IPS DF 6.9 (cell line): ENCODE measurements at regions not wholly inside any gene's neighbourhood (a gene's known extent, or its start where the extent isn't known, plus 50 kb on each side); places are given as distances from the start of the nearest gene placed in this dataset.

Experiments
- DNase-seq: peaks from one replicate; pipeline ENCODE4 v3.0.0-alpha.2; 2013; ENCODE audit warnings: low read depth, low spot score
- H3K27ac ChIP-seq: one replicate; pipeline ENCODE4 v1.5.1; 2013; ENCODE audit warnings: low read length, control low read depth
- H3K27me3 ChIP-seq: 2 replicates; pipeline ENCODE4 v1.6.1; 2013; ENCODE audit warnings: mild to moderate bottlenecking, low read length; ENCODE audit not compliant: control insufficient read depth, insufficient read depth
- H3K36me3 ChIP-seq: 2 replicates; pipeline ENCODE4 v1.6.1; 2013; ENCODE audit warnings: low read length; ENCODE audit not compliant: control insufficient read depth, insufficient read depth
- H3K4me1 ChIP-seq: 2 replicates; pipeline ENCODE4 v1.6.1; 2013; ENCODE audit warnings: low read length; ENCODE audit not compliant: control insufficient read depth, insufficient read depth
- H3K4me3 ChIP-seq: 2 replicates; pipeline ENCODE4 v1.5.1; 2013; ENCODE audit warnings: mild to moderate bottlenecking, low read length
- H3K9me3 ChIP-seq: 2 replicates; pipeline ENCODE4 v1.6.1; 2013; ENCODE audit warnings: low read length, inconsistent platforms; ENCODE audit not compliant: control insufficient read depth, insufficient read depth
- WGBS: extraction: QIAGEN DNeasy Blood & Tissue Kit; methylation state at CpG from one replicate; pipeline ENCODE4 v1.1.7; 2013; ENCODE audit warnings: mixed read lengths, missing lambda C conversion rate; ENCODE audit not compliant: insufficient read length, insufficient coverage; 5-methylcytosine and 5-hydroxymethylcytosine counted together

DNA sequence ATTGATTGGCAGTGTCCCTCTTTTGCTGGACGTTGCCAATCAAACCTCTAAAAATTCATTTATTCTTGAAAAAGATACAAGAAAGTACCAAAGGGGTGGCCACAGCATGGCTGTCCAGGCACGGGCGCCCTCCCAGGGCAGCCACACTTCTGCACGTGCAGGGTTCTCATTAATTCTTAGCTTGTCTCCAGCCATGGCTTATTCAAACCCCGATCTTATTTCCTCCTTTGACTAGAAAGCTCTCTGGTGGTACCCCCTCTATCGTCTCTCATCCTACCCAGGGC, 123.9 kb downstream of the CTTN start:
- no peaks in the 10 kb centered on the region for H3K9me3 ChIP-seq
- no peak overlapping the region for H3K4me3 ChIP-seq
- no peaks in the 10 kb centered on the region for H3K27me3 ChIP-seq
- peaks cover 19% of the 10 kb centered on the region for H3K4me1 ChIP-seq
- WGBS: no CpG with 5 or more reads among the region's 6 CpGs
- DNase-seq: no peak
- no peak overlapping the region for H3K27ac ChIP-seq
- no peaks in the 10 kb centered on the region for H3K36me3 ChIP-seq

- no peaks in the 10 kb centered on the region for H3K27me3 ChIP-seq
- no peak for DNase-seq
- no peaks in the 10 kb centered on the region for H3K36me3 ChIP-seq
- H3K4me3 ChIP-seq: no peak overlapping the region
- H3K4me1 ChIP-seq: peaks cover 19% of the 10 kb centered on the region
- no peaks in the 10 kb centered on the region for H3K9me3 ChIP-seq
- H3K27ac ChIP-seq: no peak overlapping the region
- no CpG with 5 or more reads among the region's 26 CpGs for WGBS
These were observed 124.4 kb downstream of the CTTN start for GRCh38 chr11:70522593-70523311.

- Histone ChIP-seq H3K4me3 (no peak overlapping the region), H3K27me3 (no peaks in the 10 kb centered on the region), H3K9me3 (no peaks in the 10 kb centered on the region), H3K36me3 (no peaks in the 10 kb centered on the region), H3K27ac (no peak overlapping the region), H3K4me1 (peaks cover 19% of the 10 kb centered on the region)
- WGBS: no CpG with 5 or more reads among the region's 15 CpGs
- DNase-seq: no peak
These were observed 125.2 kb downstream of the CTTN start for GRCh38 chr11:70523384-70524095.

DNA sequence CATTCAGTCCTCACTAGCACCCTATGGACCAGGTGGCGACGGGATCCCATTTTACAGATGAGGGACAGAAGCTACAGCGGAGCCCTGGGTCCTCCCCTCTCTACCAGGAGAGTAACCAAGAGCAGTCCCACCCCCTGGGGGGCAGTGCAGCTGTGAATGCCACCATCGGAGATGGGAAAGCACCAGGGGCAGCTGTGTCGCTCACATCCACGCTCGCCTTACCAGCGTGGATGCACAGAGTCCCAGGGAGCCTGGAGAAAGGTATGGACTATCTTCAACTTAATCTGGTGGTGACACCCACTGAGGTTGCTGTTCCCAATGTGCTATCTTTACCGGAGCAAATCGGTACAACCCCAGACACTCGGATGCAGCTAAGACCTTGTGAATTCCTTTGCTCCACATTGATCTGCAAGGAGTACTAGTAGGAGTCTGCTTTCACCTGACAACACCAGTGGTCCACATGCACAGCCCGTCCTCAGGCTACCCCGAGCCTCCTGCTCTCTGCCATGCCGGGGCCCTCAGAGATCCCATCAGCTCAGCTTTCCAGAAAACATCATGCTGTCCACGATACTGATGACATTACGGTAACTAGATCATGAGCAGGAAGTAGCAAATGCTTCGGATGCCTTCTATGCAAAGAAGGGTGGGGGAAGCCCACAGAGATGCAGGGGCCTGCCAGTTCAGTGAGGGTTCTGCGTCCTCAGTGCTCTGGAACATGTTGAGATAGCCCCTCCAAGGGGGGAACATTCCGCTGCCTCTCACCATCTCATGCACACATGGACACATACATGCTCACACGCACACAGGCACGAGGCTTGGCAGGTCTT, 126.0 kb downstream of the CTTN start:
- peaks cover 19% of the 10 kb centered on the region for H3K4me1 ChIP-seq
- no peak for DNase-seq
- no peaks in the 10 kb centered on the region for H3K36me3 ChIP-seq
- no CpG with 5 or more reads among the region's 21 CpGs for WGBS
- H3K27ac ChIP-seq: no peak overlapping the region
- H3K9me3 ChIP-seq: no peaks in the 10 kb centered on the region
- H3K4me3 ChIP-seq: no peak overlapping the region
- no peaks in the 10 kb centered on the region for H3K27me3 ChIP-seq

DNA sequence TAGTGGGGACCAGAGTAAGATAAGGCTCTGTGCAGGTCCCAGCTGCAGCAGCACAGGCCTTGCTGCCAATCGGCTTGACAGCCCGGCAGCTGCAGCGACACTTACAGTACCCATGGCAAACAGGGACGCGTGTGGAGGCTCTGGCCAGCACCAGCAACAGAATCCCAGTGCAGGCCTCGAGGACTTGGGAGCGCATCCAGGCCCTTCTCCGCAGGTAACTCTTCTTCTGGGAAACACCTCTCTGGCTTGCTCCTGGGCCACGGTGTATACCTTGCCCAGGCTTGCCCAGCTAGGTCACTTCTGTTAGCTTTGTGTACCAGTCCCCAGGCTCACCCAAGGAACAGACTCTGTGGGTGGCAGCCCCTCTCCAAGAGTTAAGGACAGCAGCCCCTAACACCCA, 126.7 kb downstream of the CTTN start:
- no peak overlapping the region for H3K27ac ChIP-seq
- DNase-seq: no peak
- no CpG with 5 or more reads among the region's 9 CpGs for WGBS
- no peaks in the 10 kb centered on the region for H3K36me3 ChIP-seq
- no peaks in the 10 kb centered on the region for H3K9me3 ChIP-seq
- H3K27me3 ChIP-seq: no peaks in the 10 kb centered on the region
- no peak overlapping the region for H3K4me3 ChIP-seq
- peaks cover 19% of the 10 kb centered on the region for H3K4me1 ChIP-seq

DNA sequence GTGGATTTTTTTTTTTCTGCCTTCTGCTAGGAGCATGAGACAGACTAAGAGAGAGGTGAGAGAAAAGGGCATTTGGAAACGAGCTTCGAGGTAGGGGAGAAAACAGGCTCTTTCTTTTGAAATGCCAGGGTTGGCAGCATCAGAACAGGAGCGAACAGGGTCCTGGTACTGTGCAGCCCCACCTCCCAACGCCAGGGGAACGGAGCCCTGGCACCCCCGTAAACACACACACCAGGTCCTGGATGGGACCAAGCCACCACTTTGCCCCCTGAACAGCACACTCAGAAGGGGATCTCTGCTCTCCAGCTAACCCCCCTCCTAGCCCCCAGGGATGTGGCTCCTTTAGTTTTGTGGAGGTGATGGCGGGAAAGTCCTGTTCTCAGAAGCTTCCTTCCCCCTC, 127.1 kb downstream of the CTTN start:
- WGBS: no CpG with 5 or more reads among the region's 7 CpGs
- no peaks in the 10 kb centered on the region for H3K27me3 ChIP-seq
- H3K27ac ChIP-seq: no peak overlapping the region
- peaks cover 19% of the 10 kb centered on the region for H3K4me1 ChIP-seq
- no peaks in the 10 kb centered on the region for H3K36me3 ChIP-seq
- no peak for DNase-seq
- no peaks in the 10 kb centered on the region for H3K9me3 ChIP-seq
- H3K4me3 ChIP-seq: no peak overlapping the region

- Histone ChIP-seq H3K27me3 (no peaks in the 10 kb centered on the region), H3K4me3 (no peak overlapping the region), H3K36me3 (no peaks in the 10 kb centered on the region), H3K9me3 (no peaks in the 10 kb centered on the region), H3K27ac (no peak overlapping the region), H3K4me1 (peaks cover 20% of the 10 kb centered on the region)
- DNase-seq: no peak
- no CpG with 5 or more reads among the region's 24 CpGs for WGBS
These were observed 128.1 kb downstream of the CTTN start for GRCh38 chr11:70526116-70527045.

DNA sequence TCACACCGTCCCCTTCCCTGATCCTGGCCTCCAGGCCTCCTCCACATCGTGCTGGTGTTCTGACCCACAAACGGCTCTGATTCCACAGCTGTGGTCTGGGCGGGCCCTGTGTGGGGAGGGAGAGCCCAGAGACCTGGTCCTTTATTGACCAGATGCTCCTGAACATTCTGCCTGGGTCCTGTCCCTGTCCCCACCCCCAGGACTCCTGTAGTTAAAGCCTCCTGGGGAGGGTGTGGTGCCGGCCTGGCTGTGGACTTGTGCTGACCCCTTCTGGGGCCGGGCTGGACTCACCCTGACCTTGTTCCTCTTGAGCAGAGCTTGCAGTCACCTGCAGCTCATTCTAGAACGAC, 128.7 kb downstream of the CTTN start:
- no peak overlapping the region for H3K4me3 ChIP-seq
- DNase-seq: no peak
- H3K27me3 ChIP-seq: no peaks in the 10 kb centered on the region
- WGBS: no CpG with 5 or more reads among the region's 7 CpGs
- H3K4me1 ChIP-seq: peaks cover 21% of the 10 kb centered on the region
- H3K36me3 ChIP-seq: no peaks in the 10 kb centered on the region
- no peaks in the 10 kb centered on the region for H3K9me3 ChIP-seq
- H3K27ac ChIP-seq: no peak overlapping the region

DNA sequence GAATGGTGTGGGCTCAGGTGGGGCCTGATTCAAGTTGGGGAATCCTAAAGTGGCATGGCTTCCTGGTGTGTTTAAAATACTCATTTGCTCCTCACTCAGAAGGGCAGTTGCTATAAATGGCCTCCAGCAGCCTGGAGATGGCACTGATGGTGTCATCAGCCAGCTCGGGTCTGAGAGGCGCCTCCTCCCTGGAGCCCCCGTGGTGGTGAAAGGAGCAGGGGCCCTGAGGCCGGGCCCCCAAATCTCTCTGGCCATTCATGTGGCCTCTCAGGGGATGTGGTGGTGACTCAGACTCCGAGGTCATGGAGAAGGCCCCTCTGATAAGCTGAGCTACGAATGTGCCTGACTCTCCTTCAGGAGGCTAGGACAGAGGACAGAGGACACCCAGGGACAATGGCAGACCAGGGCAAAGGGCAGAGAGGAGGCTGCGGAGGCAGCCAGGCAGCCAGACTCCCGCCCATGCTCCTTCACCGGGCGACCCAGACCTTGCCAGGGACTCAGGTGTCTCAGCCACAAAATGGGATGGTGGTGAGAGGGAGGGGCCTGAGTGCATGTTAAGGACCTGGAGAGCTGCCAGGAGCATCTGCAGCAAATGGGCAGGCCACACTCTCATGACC, 129.2 kb downstream of the CTTN start:
- Histone ChIP-seq H3K4me3 (no peak overlapping the region), H3K9me3 (no peaks in the 10 kb centered on the region), H3K36me3 (no peaks in the 10 kb centered on the region), H3K27ac (no peak overlapping the region), H3K27me3 (no peaks in the 10 kb centered on the region), H3K4me1 (peaks cover 26% of the 10 kb centered on the region)
- no CpG with 5 or more reads among the region's 10 CpGs for WGBS
- DNase-seq: no peak
